HepG2 (cell line): ENCODE measurements at regions not wholly inside any gene's neighbourhood (a gene's known extent, or its start where the extent isn't known, plus 50 kb on each side); places are given as distances from the start of the nearest gene placed in this dataset.
A peak's percentile ranks its signal among the peaks of the same experiment; 100 is the strongest.

Source experiments
- ATRX ChIP-seq: sonication (generic); formaldehyde crosslinking; IDR thresholded peaks from 2 replicates; pipeline ENCODE4 v1.4.0; 2020; ENCODE audit warnings: missing genetic modification reagents, borderline replicate concordance
- FOXP1 ChIP-seq, 2 experiments: fragments of 450-650 bp in 1 of 2; IDR thresholded peaks; 2 replicates each; pipeline ENCODE4 v1.6.1; 2017 to 2018; ENCODE audit warnings: antibody characterized with exemption in 1 of 2
- GPN1 ChIP-seq: sonication (generic); formaldehyde crosslinking; IDR thresholded peaks from 2 replicates; pipeline ENCODE4 v1.5.1; 2020; ENCODE audit warnings: missing genetic modification reagents, borderline replicate concordance
- LCORL ChIP-seq, 2 experiments: fragments of 450-650 bp in 1 of 2; sonication (generic) in 1 of 2; formaldehyde crosslinking in 1 of 2; IDR thresholded peaks; 2 replicates each; pipeline versions ENCODE4 v1.5.0 to v1.6.1; 2017 to 2020; ENCODE audit warnings: antibody characterized with exemption in 1 of 2, missing genetic modification reagents in 1 of 2
- NFE2L1 ChIP-seq: sonication (generic); formaldehyde crosslinking; IDR thresholded peaks from 2 replicates; pipeline ENCODE4 v1.4.0; 2020; ENCODE audit warnings: missing genetic modification reagents, mild to moderate bottlenecking, borderline replicate concordance
- NFKBIZ ChIP-seq: IDR thresholded peaks from 2 replicates; pipeline ENCODE4 v1.6.1; 2018; ENCODE audit warnings: missing genetic modification reagents, missing compliant biosample characterization
- RARA ChIP-seq: IDR thresholded peaks from 2 replicates; pipeline ENCODE4 v1.6.1; 2016; ENCODE audit warnings: missing genetic modification reagents, missing compliant biosample characterization
- RBM22 ChIP-seq: fragments of 200-400 bp; formaldehyde crosslinking; optimal IDR thresholded peaks from 2 replicates; pipeline ENCODE3; 2017; ENCODE audit warnings: mild to moderate bottlenecking, low read length, moderate library complexity
- ZFP1 ChIP-seq: IDR thresholded peaks from 2 replicates; pipeline ENCODE4 v1.6.1; 2016
- ZMYM4 ChIP-seq: sonication (generic); formaldehyde crosslinking; IDR thresholded peaks from 2 replicates; pipeline ENCODE4 v1.8.1; 2023; ENCODE audit warnings: mild to moderate bottlenecking, missing genetic modification reagents
- ZNF232 ChIP-seq: sonication (generic); formaldehyde crosslinking; IDR thresholded peaks from 2 replicates; pipeline ENCODE4 v1.4.0; 2020; ENCODE audit warnings: missing genetic modification reagents, borderline replicate concordance
- ZNF382 ChIP-seq: sonication (generic); formaldehyde crosslinking; IDR thresholded peaks from 2 replicates; pipeline ENCODE4 v1.5.0; 2020; ENCODE audit warnings: missing genetic modification reagents, mild to moderate bottlenecking, borderline replicate concordance
- ZNF441 ChIP-seq: sonication (generic); formaldehyde crosslinking; IDR thresholded peaks from 2 replicates; pipeline ENCODE4 v1.7.0; 2021; ENCODE audit warnings: missing genetic modification reagents, borderline replicate concordance
- ZNF512B ChIP-seq: sonication (generic); formaldehyde crosslinking; IDR thresholded peaks from 2 replicates; pipeline ENCODE4 v1.5.1; 2020; ENCODE audit warnings: missing genetic modification reagents, mild to moderate bottlenecking, borderline replicate concordance
- ZNF572 ChIP-seq: sonication (generic); formaldehyde crosslinking; IDR thresholded peaks from 2 replicates; pipeline ENCODE4 v1.5.1; 2020; ENCODE audit warnings: mild to moderate bottlenecking, missing genetic modification reagents
- ZNF605 ChIP-seq: sonication (generic); formaldehyde crosslinking; IDR thresholded peaks from 2 replicates; pipeline ENCODE4 v1.8.0; 2022; ENCODE audit warnings: mild to moderate bottlenecking, missing genetic modification reagents
- ZUFSP ChIP-seq: sonication (generic); formaldehyde crosslinking; IDR thresholded peaks from 2 replicates; pipeline ENCODE4 v1.9.0; 2021; ENCODE audit warnings: missing genetic modification reagents, mild to moderate bottlenecking, borderline replicate concordance
- TF ChIP-seq, protein P1 (sequence below): sonication (generic); formaldehyde crosslinking; IDR thresholded peaks from 2 replicates; pipeline ENCODE4 v1.9.0; 2022; ENCODE audit warnings: missing genetic modification reagents, mild to moderate bottlenecking, borderline replicate concordance
- TF ChIP-seq, protein P2 (sequence below): IDR thresholded peaks from 2 replicates; pipeline ENCODE4 v1.6.1; 2016; ENCODE audit warnings: low read depth, borderline replicate concordance
- TF ChIP-seq, protein P3 (sequence below): IDR thresholded peaks from 2 replicates; pipeline ENCODE4 v1.6.1; 2016; ENCODE audit warnings: missing biosample characterization, missing genetic modification reagents, low read depth

DNA sequence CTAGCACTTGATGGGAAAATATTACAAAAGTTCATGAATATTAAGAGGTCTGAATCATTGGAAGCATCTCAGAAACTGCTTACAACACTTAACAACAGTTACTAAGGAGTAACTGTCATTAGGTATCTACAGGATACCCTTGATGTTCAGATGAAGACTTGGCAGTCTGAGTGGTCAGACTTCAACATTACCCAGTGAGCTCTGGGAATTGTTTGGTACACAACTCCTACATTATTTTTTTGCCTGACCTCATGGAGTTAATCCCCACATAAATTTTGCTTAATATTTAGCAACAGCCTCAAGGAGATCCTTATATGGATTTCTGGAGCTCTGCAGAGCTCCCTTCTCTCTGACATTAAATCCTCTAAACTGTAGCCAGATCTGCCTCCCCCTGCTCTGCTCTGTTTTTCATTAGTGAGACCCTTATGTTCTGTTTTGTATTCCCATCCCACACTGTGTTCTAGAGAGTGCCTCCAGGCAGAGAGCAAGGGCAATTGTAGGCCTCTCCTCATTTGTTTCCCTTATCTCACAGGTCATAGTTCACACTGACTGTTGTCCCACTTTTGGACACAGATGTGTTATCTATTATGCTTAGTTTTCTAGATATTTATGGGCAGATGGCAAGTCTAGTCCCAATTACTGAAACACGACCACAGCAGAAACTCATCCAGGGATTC lies 368.8 kb downstream of the GASK1B start (continued):
- TF ChIP-seq ZFP1 (CRISPR knock-in tag) (no peak), ZNF605 (CRISPR knock-in tag) (no peak), LCORL (IDR thresholded peaks at IDR 0.05) (no peak), LCORL (CRISPR knock-in tag; IDR thresholded peaks at IDR 0.05) (no peak), NFE2L1 (CRISPR knock-in tag) (no peak), NFKBIZ (no peak), ZMYM4 (peak; percentile 86), GPN1 (CRISPR knock-in tag) (no peak), ZNF512B (no peak), RBM22 (no peak), ATRX (no peak), ZUFSP (no peak), ZNF441 (CRISPR knock-in tag) (no peak), ZNF232 (CRISPR knock-in tag) (no peak), RARA (CRISPR knock-in tag) (peak; percentile 50; the same call in 1 of the 2 replicates), FOXP1 (IDR thresholded peaks at IDR 0.05) (no peak), FOXP1 (CRISPR knock-in tag; IDR thresholded peaks at IDR 0.05) (peak; percentile 52; the same call in 1 of the 2 replicates), ZNF382 (CRISPR knock-in tag) (no peak), ZNF572 (no peak)
- TF ChIP-seq, protein P1, sequence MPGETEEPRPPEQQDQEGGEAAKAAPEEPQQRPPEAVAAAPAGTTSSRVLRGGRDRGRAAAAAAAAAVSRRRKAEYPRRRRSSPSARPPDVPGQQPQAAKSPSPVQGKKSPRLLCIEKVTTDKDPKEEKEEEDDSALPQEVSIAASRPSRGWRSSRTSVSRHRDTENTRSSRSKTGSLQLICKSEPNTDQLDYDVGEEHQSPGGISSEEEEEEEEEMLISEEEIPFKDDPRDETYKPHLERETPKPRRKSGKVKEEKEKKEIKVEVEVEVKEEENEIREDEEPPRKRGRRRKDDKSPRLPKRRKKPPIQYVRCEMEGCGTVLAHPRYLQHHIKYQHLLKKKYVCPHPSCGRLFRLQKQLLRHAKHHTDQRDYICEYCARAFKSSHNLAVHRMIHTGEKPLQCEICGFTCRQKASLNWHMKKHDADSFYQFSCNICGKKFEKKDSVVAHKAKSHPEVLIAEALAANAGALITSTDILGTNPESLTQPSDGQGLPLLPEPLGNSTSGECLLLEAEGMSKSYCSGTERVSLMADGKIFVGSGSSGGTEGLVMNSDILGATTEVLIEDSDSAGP (CRISPR knock-in tag), result no peak
- TF ChIP-seq, protein P2, sequence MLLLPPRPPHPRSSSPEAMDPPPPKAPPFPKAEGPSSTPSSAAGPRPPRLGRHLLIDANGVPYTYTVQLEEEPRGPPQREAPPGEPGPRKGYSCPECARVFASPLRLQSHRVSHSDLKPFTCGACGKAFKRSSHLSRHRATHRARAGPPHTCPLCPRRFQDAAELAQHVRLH (CRISPR knock-in tag), result no peak
- TF ChIP-seq, protein P3, sequence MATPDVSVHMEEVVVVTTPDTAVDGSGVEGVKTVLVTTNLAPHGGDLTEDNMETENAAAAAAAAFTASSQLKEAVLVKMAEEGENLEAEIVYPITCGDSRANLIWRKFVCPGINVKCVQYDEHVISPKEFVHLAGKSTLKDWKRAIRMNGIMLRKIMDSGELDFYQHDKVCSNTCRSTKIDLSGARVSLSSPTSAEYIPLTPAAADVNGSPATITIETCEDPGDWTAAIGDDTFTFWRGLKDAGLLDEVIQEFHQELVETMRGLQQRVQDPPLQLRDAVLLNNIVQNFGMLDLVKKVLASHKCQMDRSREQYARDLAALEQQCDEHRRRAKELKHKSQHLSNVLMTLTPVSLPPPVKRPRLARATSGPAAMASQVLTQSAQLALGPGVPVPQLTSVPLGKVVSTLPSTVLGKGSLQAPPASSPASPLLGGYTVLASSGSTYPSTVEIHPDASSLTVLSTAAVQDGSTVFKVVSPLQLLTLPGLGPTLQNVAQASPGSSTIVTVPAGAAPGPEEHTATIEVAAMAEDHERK (CRISPR knock-in tag), result no peak
